ENCODE measurements at regions not wholly inside any gene's neighbourhood (a gene's known extent, or its start where the extent isn't known, plus 50 kb on each side); places are given as distances from the start of the nearest gene placed in this dataset.

DNA sequence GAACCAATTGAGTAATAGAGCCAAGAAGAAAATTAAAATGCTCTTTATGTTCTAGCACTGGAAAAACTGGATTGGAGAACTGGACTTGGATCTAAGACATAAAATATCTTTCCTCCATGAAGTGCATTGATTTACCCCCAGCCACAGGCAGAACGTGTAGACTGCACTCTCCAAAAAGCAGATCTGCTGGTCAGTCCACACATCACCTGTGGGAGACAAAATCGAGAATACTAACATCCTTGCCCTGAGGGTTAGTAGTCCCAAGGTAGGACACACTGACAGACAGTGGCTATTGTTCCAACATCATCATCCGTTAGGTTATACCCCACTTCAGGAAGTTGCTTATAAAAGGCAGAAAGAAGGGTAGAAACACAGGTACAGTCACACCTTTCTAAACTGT is 257.1 kb upstream of the STT3B start:
- TF ChIP-seq POLR2A (IDR thresholded peaks at IDR 0.05; ENCODE audit: insufficient read depth in 1 of 2, low read depth in 2 of 2, low read length in 2 of 2), result no peak
- no peak for TF ChIP-seq ZSCAN30 (CRISPR knock-in tag; IDR thresholded peaks at IDR 0.05)
- no peak for TF ChIP-seq FOXM1 (CRISPR knock-in tag; IDR thresholded peaks at IDR 0.05)
- TF ChIP-seq CHD2 (IDR thresholded peaks at IDR 0.05; ENCODE audit: low read depth, low read length), result no peak
- TF ChIP-seq, protein P1, sequence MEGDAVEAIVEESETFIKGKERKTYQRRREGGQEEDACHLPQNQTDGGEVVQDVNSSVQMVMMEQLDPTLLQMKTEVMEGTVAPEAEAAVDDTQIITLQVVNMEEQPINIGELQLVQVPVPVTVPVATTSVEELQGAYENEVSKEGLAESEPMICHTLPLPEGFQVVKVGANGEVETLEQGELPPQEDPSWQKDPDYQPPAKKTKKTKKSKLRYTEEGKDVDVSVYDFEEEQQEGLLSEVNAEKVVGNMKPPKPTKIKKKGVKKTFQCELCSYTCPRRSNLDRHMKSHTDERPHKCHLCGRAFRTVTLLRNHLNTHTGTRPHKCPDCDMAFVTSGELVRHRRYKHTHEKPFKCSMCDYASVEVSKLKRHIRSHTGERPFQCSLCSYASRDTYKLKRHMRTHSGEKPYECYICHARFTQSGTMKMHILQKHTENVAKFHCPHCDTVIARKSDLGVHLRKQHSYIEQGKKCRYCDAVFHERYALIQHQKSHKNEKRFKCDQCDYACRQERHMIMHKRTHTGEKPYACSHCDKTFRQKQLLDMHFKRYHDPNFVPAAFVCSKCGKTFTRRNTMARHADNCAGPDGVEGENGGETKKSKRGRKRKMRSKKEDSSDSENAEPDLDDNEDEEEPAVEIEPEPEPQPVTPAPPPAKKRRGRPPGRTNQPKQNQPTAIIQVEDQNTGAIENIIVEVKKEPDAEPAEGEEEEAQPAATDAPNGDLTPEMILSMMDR (CRISPR knock-in tag; IDR thresholded peaks at IDR 0.05), result no peak
- TF ChIP-seq ZEB1 (IDR thresholded peaks at IDR 0.05; ENCODE audit: insufficient replicate concordance, low read depth), result no peak
- TF ChIP-seq KAT7 (CRISPR knock-in tag; IDR thresholded peaks at IDR 0.05; ENCODE audit: borderline replicate concordance), result no peak
- no peak for TF ChIP-seq ZNF546 (CRISPR knock-in tag; conservative IDR thresholded peaks at IDR 0.05)

Data from HepG2 (cell line).